ENCODE measurements at regions not wholly inside any gene's neighbourhood (a gene's known extent, or its start where the extent isn't known, plus 50 kb on each side); places are given as distances from the start of the nearest gene placed in this dataset.
"Not testable (repeated sequence)": the region's sequence is repeated elsewhere in the genome, so short reads cannot be mapped to it uniquely, and the experiment has no call there.

DNA sequence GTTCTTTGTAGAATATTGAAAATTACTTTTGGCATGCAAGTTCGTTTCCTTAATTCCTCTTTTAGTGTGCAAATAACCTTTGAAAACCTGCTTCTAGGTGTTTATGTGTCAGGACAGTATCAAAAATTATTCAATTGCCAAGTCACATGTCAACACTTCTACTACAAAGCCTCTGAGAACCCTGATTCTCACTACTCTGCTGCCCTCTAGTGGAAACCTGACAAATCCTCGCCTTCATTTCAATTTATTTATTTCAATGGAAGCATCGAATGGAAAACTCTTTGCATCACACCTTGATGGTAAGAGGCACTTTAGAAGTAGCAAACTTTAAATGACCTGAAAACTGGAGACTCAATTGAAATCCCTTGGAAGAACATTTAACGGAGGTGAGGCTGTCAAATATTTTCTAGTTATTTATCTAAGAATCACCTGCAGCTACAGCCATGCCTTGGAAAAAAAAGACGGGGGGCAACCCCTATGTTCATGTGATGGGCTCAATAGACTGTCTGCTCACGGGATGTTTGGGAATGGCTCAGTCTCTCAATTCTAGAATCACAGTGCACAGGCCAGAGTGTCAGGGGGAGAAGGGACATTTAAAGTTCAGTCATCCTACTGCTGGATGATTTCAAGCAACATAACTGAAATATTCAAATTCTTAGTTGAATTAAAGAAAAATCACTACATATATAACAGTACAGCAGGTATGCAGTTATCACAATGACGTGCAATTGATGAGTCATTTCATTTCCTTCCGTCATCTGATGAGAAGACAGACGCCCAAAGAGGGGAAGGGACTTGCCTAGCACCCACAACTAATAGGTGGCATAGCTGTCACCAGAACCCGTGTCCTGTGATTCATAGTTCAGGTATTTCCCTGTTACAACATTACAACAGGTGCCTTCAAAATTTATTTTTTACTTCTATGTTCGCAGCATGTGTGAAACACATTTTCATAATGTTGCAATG lies 563.9 kb downstream of the TOX3 start:
- ATAC-seq (ENCODE audit: insufficient read depth, low FRiP score) (no peak), DNase-seq (peak; percentile 48 to 84 (median 75))
- TF ChIP-seq, protein P1, sequence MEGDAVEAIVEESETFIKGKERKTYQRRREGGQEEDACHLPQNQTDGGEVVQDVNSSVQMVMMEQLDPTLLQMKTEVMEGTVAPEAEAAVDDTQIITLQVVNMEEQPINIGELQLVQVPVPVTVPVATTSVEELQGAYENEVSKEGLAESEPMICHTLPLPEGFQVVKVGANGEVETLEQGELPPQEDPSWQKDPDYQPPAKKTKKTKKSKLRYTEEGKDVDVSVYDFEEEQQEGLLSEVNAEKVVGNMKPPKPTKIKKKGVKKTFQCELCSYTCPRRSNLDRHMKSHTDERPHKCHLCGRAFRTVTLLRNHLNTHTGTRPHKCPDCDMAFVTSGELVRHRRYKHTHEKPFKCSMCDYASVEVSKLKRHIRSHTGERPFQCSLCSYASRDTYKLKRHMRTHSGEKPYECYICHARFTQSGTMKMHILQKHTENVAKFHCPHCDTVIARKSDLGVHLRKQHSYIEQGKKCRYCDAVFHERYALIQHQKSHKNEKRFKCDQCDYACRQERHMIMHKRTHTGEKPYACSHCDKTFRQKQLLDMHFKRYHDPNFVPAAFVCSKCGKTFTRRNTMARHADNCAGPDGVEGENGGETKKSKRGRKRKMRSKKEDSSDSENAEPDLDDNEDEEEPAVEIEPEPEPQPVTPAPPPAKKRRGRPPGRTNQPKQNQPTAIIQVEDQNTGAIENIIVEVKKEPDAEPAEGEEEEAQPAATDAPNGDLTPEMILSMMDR (IDR thresholded peaks at IDR 0.05; ENCODE audit: control extremely low read depth, extremely low read depth): peak; percentile 46
- peaks cover 0 to 2% (median 0%) of the 10 kb centered on the region in 3 donors for H3K27me3 ChIP-seq (ENCODE audit: control insufficient read depth in 3 of 3, insufficient read depth in 3 of 3, low read length in 2 of 3)
- H3K9me3 ChIP-seq (ENCODE audit: control insufficient read depth in 4 of 4, insufficient read depth in 3 of 4, low read length in 3 of 4): no peaks in the 10 kb centered on the region
- no peak overlapping the region for H3K4me3 ChIP-seq
- WGBS, 2 donors: 37 to 47% methylated on average over 11 of the region's 11 CpGs
- H3K36me3 ChIP-seq (ENCODE audit: control insufficient read depth in 4 of 4, insufficient read depth in 4 of 4, low read length in 4 of 4): no peaks in the 10 kb centered on the region
- no peaks in the 10 kb centered on the region for H3K4me1 ChIP-seq (ENCODE audit: control insufficient read depth in 5 of 5, insufficient read depth in 5 of 5, low read length in 5 of 5)
- H3K9ac ChIP-seq (ENCODE audit: insufficient read depth in 1 of 2, low read length in 2 of 2): no peak overlapping the region
- H3K27ac ChIP-seq (ENCODE audit: low read depth in 1 of 2, low read length in 1 of 2): no peak overlapping the region

DNA sequence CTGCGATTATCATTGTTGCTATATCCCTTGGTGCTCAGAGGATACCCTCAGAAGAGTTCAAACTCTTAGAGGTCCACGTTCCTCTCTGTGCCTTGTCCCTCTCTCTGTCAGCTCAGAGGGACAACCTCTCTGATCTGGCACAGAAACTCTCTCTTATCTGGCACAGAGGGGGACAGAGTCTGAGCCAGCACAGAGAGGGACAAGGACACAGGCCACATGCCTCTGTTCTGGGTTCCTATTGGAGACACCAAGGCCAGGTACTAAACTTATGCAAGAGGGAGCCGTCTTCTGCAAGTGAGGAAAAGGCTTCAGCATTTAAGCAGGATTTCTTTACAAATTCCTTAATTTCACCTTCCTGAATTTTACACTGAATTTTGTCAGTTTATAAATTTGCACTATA lies 565.2 kb downstream of the TOX3 start:
- H3K36me3 ChIP-seq (ENCODE audit: control insufficient read depth in 4 of 4, insufficient read depth in 4 of 4, low read length in 4 of 4): no peaks in the 10 kb centered on the region
- 83 to 87% methylated on average over 3 of the region's 3 CpGs for WGBS, 2 donors
- no peaks in the 10 kb centered on the region for H3K4me1 ChIP-seq (ENCODE audit: control insufficient read depth in 5 of 5, insufficient read depth in 5 of 5, low read length in 5 of 5)
- no peaks in the 10 kb centered on the region for H3K9me3 ChIP-seq (ENCODE audit: control insufficient read depth in 4 of 4, insufficient read depth in 3 of 4, low read length in 3 of 4)
- H3K27me3 ChIP-seq (ENCODE audit: control insufficient read depth in 3 of 3, insufficient read depth in 3 of 3, low read length in 2 of 3): no peaks in the 10 kb centered on the region
- no peak overlapping the region for H3K27ac ChIP-seq (ENCODE audit: low read depth in 1 of 2, low read length in 1 of 2)
- ATAC-seq (ENCODE audit: insufficient read depth, low FRiP score) (no peak), DNase-seq (no peak)
- H3K4me3 ChIP-seq: no peak overlapping the region
- no peak overlapping the region for H3K9ac ChIP-seq (ENCODE audit: insufficient read depth in 1 of 2, low read length in 2 of 2)
- TF ChIP-seq, protein P1 (IDR thresholded peaks at IDR 0.05; ENCODE audit: control extremely low read depth, extremely low read depth): no peak

DNA sequence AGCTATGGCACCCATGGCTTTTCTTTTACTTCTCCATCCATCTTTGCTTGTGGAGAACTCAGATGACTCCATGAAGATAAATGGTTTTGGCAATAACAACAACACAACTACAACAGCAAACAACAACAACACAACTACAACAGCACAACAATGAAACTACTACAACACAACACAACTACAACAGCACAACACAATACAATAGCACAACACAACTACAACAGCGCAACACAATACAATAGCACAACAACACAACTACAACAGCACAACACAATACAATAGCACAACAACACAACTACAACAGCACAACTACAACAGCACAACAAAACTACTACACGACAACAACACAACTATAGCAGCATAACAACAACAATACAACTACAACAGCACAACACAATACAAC lies 569.4 kb downstream of the TOX3 start:
- not testable (repeated sequence) for DNase-seq; H3K9me3 ChIP-seq (ENCODE audit: control insufficient read depth in 4 of 4, insufficient read depth in 3 of 4, low read length in 3 of 4); H3K27ac ChIP-seq (ENCODE audit: low read depth in 1 of 2, low read length in 1 of 2); ATAC-seq (ENCODE audit: insufficient read depth, low FRiP score); H3K4me3 ChIP-seq; H3K4me1 ChIP-seq (ENCODE audit: control insufficient read depth in 5 of 5, insufficient read depth in 5 of 5, low read length in 5 of 5); H3K27me3 ChIP-seq (ENCODE audit: control insufficient read depth in 3 of 3, insufficient read depth in 3 of 3, low read length in 2 of 3); H3K9ac ChIP-seq (ENCODE audit: insufficient read depth in 1 of 2, low read length in 2 of 2); H3K36me3 ChIP-seq (ENCODE audit: control insufficient read depth in 4 of 4, insufficient read depth in 4 of 4, low read length in 4 of 4)
- WGBS, 2 donors: 96 to 100% methylated on average over 2 of the region's 2 CpGs

DNA sequence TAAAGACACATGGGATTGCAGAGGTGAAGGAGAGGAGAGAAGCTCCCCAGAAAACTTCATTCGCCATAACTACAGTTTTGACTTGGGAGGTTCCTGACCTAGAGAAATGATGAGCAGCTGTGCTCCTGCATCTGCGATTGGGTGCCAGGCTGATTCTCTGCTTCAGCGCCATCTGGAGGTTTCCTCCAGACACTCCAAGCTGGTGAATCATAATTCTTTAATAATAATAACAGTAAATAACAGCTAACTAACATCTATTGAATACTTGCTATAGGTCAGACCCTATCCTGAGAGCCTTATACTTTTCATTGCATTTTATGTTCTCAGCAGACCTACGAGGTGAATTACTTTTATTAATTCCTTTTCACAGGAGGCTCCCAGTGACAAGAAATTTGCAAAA lies 575.8 kb downstream of the TOX3 start:
- Histone ChIP-seq H3K27ac (ENCODE audit: low read depth in 1 of 2, low read length in 1 of 2) (no peak overlapping the region), H3K4me3 (no peak overlapping the region), H3K27me3 (ENCODE audit: control insufficient read depth in 3 of 3, insufficient read depth in 3 of 3, low read length in 2 of 3) (no peaks in the 10 kb centered on the region), H3K9me3 (ENCODE audit: control insufficient read depth in 4 of 4, insufficient read depth in 3 of 4, low read length in 3 of 4) (no peaks in the 10 kb centered on the region), H3K9ac (ENCODE audit: insufficient read depth in 1 of 2, low read length in 2 of 2) (no peak overlapping the region), H3K36me3 (ENCODE audit: control insufficient read depth in 4 of 4, insufficient read depth in 4 of 4, low read length in 4 of 4) (no peaks in the 10 kb centered on the region), H3K4me1 (ENCODE audit: control insufficient read depth in 5 of 5, insufficient read depth in 5 of 5, low read length in 5 of 5) (peaks cover 0 to 4% (median 0%) of the 10 kb centered on the region in 5 donors)
- DNase-seq (no peak), ATAC-seq (ENCODE audit: insufficient read depth, low FRiP score) (no peak)
- TF ChIP-seq, protein P1 (IDR thresholded peaks at IDR 0.05; ENCODE audit: control extremely low read depth, extremely low read depth): no peak
- 42 to 48% methylated on average over 4 of the region's 4 CpGs for WGBS, 2 donors

Measured in lung (tissue), 11 donors.